ENCODE measurements at regions not wholly inside any gene's neighbourhood (a gene's known extent, or its start where the extent isn't known, plus 50 kb on each side); places are given as distances from the start of the nearest gene placed in this dataset.
A peak's percentile ranks its signal among the peaks of the same experiment; 100 is the strongest.

GRCh38 chr2:224287531-224287930 is 114.4 kb downstream of the FAM124B start:
- H3K36me3 ChIP-seq, result no peaks in the 10 kb centered on the region
- H3K4me3 ChIP-seq, result no peak overlapping the region
- no peak overlapping the region for H3K27ac ChIP-seq
- intact Hi-C loops (cut with DNase I), result no loop called here
- no peaks in the 10 kb centered on the region for H3K9me3 ChIP-seq
- no peak for ATAC-seq
- H3K4me1 ChIP-seq, result no peaks in the 10 kb centered on the region
- peaks cover 5% of the 10 kb centered on the region for H3K27me3 ChIP-seq (ENCODE audit: low read depth)
- no peak for DNase-seq
- no peak for TF ChIP-seq CTCF (IDR thresholded peaks at IDR 0.05)

GRCh38 chr2:224286923-224287322 is 115.0 kb downstream of the FAM124B start:
- no peak for ATAC-seq
- DNase-seq, result no peak
- no peak overlapping the region for H3K27ac ChIP-seq
- intact Hi-C loops (cut with DNase I), result no loop called here
- H3K9me3 ChIP-seq, result no peaks in the 10 kb centered on the region
- peaks cover under 1% of the 10 kb centered on the region for H3K27me3 ChIP-seq (ENCODE audit: low read depth)
- no peaks in the 10 kb centered on the region for H3K4me1 ChIP-seq
- H3K36me3 ChIP-seq, result no peaks in the 10 kb centered on the region
- H3K4me3 ChIP-seq, result no peak overlapping the region
- TF ChIP-seq CTCF (IDR thresholded peaks at IDR 0.05), result no peak

GRCh38 chr2:224284134-224284946 is 117.6 kb downstream of the FAM124B start:
- no peaks in the 10 kb centered on the region for H3K9me3 ChIP-seq
- peak; percentile 65 for TF ChIP-seq CTCF (IDR thresholded peaks at IDR 0.05)
- intact Hi-C loops (cut with DNase I), result loop anchor here (5.0 kb wide), 1 partner anchor 287 kb away; no protein-coding TSS in a partner anchor
- ATAC-seq (no peak), DNase-seq (no peak)
- no peak overlapping the region for H3K27ac ChIP-seq
- no peaks in the 10 kb centered on the region for H3K36me3 ChIP-seq
- no peak overlapping the region for H3K4me3 ChIP-seq
- H3K4me1 ChIP-seq, result no peaks in the 10 kb centered on the region
- H3K27me3 ChIP-seq (ENCODE audit: low read depth), result no peaks in the 10 kb centered on the region

- no peaks in the 10 kb centered on the region for H3K9me3 ChIP-seq
- DNase-seq (no peak), ATAC-seq (no peak)
- intact Hi-C loops (cut with DNase I), result loop anchor here (5.0 kb wide), 1 partner anchor 286 kb away; no protein-coding TSS in a partner anchor
- H3K4me3 ChIP-seq, result no peak overlapping the region
- no peaks in the 10 kb centered on the region for H3K4me1 ChIP-seq
- TF ChIP-seq CTCF (IDR thresholded peaks at IDR 0.05), result no peak
- H3K27me3 ChIP-seq (ENCODE audit: low read depth), result no peaks in the 10 kb centered on the region
- no peak overlapping the region for H3K27ac ChIP-seq
- H3K36me3 ChIP-seq, result no peaks in the 10 kb centered on the region
Measured at GRCh38 chr2:224283466-224283965, 118.4 kb downstream of the FAM124B start.

- intact Hi-C loops (cut with DNase I), result loop anchor here (5.0 kb wide), 1 partner anchor 284 kb away; no protein-coding TSS in a partner anchor
- TF ChIP-seq CTCF (IDR thresholded peaks at IDR 0.05), result no peak
- Histone ChIP-seq H3K27me3 (ENCODE audit: low read depth) (no peaks in the 10 kb centered on the region), H3K27ac (no peak overlapping the region), H3K4me1 (no peaks in the 10 kb centered on the region), H3K36me3 (no peaks in the 10 kb centered on the region), H3K4me3 (no peak overlapping the region), H3K9me3 (no peaks in the 10 kb centered on the region)
- DNase-seq (no peak), ATAC-seq (no peak)
Measured at GRCh38 chr2:224281374-224281773, 120.5 kb downstream of the FAM124B start.
